Astrocyte (in vitro differentiated cells and primary cell): ENCODE measurements at regions not wholly inside any gene's neighbourhood (a gene's known extent, or its start where the extent isn't known, plus 50 kb on each side); places are given as distances from the start of the nearest gene placed in this dataset.

Experiments used
- DNase-seq: peaks from one replicate; pipeline ENCODE4 v3.0.0-alpha.2; 2010; ENCODE audit warnings: low read depth
- FAIRE-seq: peaks from 2 replicates; lab custom pipeline; 2011; peaks lifted over from hg19 to GRCh38; lab: Jason Lieb, UNC
- H2AFZ ChIP-seq: 2 replicates; pipeline ENCODE4 v1.6.0; 2012; ENCODE audit warnings: low read depth, low read length, inconsistent platforms
- H3K27ac ChIP-seq: 2 replicates; pipeline ENCODE4 v1.5.1; 2011; ENCODE audit warnings: low read depth, low read length, inconsistent platforms
- H3K27me3 ChIP-seq: 2 replicates; pipeline ENCODE4 v1.6.0; 2011; ENCODE audit warnings: low read length, inconsistent platforms; ENCODE audit not compliant: insufficient read depth
- H3K36me3 ChIP-seq: 2 replicates; pipeline ENCODE4 v1.5.1; 2011; ENCODE audit warnings: low read length, inconsistent platforms; ENCODE audit not compliant: insufficient read depth
- H3K4me1 ChIP-seq: 2 replicates; pipeline ENCODE4 v1.5.1; 2011; ENCODE audit warnings: low read length, inconsistent platforms; ENCODE audit not compliant: insufficient read depth
- H3K4me2 ChIP-seq: 2 replicates; pipeline ENCODE4 v1.6.0; 2012; ENCODE audit warnings: low read length, inconsistent platforms
- H3K4me3 ChIP-seq: 2 replicates; pipeline ENCODE4 v1.5.1; 2011; ENCODE audit warnings: low read depth, mild to moderate bottlenecking, low read length, inconsistent platforms; ENCODE audit not compliant: insufficient read depth
- H3K79me2 ChIP-seq: 2 replicates; pipeline ENCODE4 v1.6.0; 2012; ENCODE audit warnings: mild to moderate bottlenecking, low read length, inconsistent platforms; ENCODE audit not compliant: insufficient read depth
- H3K9ac ChIP-seq: 2 replicates; pipeline ENCODE4 v1.6.0; 2012; ENCODE audit warnings: mild to moderate bottlenecking, low read length, inconsistent platforms
- H3K9me3 ChIP-seq: 2 replicates; pipeline ENCODE4 v1.5.1; 2012; ENCODE audit warnings: low read depth, mild to moderate bottlenecking, low read length, inconsistent platforms; ENCODE audit not compliant: insufficient read depth
- H4K20me1 ChIP-seq: 2 replicates; pipeline ENCODE4 v1.6.0; 2012; ENCODE audit warnings: low read length, inconsistent platforms; ENCODE audit not compliant: insufficient read depth
- H3K27ac Mint-ChIP-seq: one replicate; pipeline ENCODE4 v1.8.0; 2021; ENCODE audit warnings: mild to moderate bottlenecking, mixed read lengths; ENCODE audit not compliant: unreplicated experiment
- H3K27me3 Mint-ChIP-seq: one replicate; pipeline ENCODE4 v1.8.0; 2021; ENCODE audit warnings: low read depth, mixed read lengths; ENCODE audit not compliant: unreplicated experiment
- H3K36me3 Mint-ChIP-seq: one replicate; pipeline ENCODE4 v1.8.0; 2021; ENCODE audit warnings: low read depth, mixed read lengths; ENCODE audit not compliant: unreplicated experiment
- H3K4me1 Mint-ChIP-seq: one replicate; pipeline ENCODE4 v1.8.0; 2021; ENCODE audit warnings: low read depth, mixed read lengths; ENCODE audit not compliant: unreplicated experiment
- H3K4me3 Mint-ChIP-seq: one replicate; pipeline ENCODE4 v1.8.0; 2021; ENCODE audit warnings: mild to moderate bottlenecking, moderate library complexity, mixed read lengths; ENCODE audit not compliant: unreplicated experiment
- H3K9me3 Mint-ChIP-seq: one replicate; pipeline ENCODE4 v1.8.0; 2021; ENCODE audit warnings: mild to moderate bottlenecking, mixed read lengths; ENCODE audit not compliant: unreplicated experiment
- EZH2 ChIP-seq: IDR thresholded peaks from 2 replicates; pipeline ENCODE4 v1.6.1; 2012; ENCODE audit warnings: mild to moderate bottlenecking, low read length, inconsistent platforms; ENCODE audit not compliant: insufficient read depth
- TF ChIP-seq, protein P1 (sequence below): IDR thresholded peaks from 2 replicates; pipeline ENCODE4 v1.5.1; 2011; ENCODE audit warnings: low read depth, mild to moderate bottlenecking, inconsistent platforms, low read length, moderate library complexity; ENCODE audit not compliant: insufficient read depth

DNA sequence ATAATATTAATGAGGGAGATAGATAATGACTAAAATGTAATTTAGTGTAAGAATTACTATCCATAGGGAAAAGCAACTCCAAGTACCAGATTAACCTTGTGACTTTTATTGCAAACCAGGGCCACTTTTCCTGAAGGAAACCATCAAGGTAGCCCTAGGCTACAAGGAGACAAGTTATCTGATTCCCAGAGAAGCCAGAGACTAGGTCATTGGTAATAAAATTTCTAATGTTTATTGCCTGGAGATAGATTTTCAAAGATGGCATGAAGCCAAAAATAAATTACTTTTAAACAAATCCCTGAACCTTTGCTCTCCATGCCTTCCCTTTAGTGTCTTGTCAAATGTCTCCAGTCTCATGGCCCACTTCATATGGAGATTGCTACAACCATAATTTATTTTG lies 610.1 kb upstream of the SLC10A2 start:
- Mint-ChIP-seq H3K4me1 (no peaks in the 10 kb centered on the region), H3K36me3 (no peaks in the 10 kb centered on the region), H3K27me3 (no peaks in the 10 kb centered on the region), H3K9me3 (no peaks in the 10 kb centered on the region), H3K27ac (no peak overlapping the region), H3K4me3 (no peak overlapping the region)
- H3K4me2 ChIP-seq, result no peak overlapping the region
- TF ChIP-seq, protein P1, sequence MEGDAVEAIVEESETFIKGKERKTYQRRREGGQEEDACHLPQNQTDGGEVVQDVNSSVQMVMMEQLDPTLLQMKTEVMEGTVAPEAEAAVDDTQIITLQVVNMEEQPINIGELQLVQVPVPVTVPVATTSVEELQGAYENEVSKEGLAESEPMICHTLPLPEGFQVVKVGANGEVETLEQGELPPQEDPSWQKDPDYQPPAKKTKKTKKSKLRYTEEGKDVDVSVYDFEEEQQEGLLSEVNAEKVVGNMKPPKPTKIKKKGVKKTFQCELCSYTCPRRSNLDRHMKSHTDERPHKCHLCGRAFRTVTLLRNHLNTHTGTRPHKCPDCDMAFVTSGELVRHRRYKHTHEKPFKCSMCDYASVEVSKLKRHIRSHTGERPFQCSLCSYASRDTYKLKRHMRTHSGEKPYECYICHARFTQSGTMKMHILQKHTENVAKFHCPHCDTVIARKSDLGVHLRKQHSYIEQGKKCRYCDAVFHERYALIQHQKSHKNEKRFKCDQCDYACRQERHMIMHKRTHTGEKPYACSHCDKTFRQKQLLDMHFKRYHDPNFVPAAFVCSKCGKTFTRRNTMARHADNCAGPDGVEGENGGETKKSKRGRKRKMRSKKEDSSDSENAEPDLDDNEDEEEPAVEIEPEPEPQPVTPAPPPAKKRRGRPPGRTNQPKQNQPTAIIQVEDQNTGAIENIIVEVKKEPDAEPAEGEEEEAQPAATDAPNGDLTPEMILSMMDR, result no peak
- TF ChIP-seq EZH2, result no peak
- H3K4me3 ChIP-seq, result no peak overlapping the region
- DNase-seq, result no peak
- H3K4me1 ChIP-seq, result no peaks in the 10 kb centered on the region
- H3K27ac ChIP-seq, result no peak overlapping the region
- no peak overlapping the region for H3K9ac ChIP-seq
- no peaks in the 10 kb centered on the region for H3K9me3 ChIP-seq
- no peak for FAIRE-seq
- H3K36me3 ChIP-seq, result no peaks in the 10 kb centered on the region
- H3K79me2 ChIP-seq, result no peaks in the 10 kb centered on the region
- no peak overlapping the region for H2AFZ ChIP-seq
- no peaks in the 10 kb centered on the region for H3K27me3 ChIP-seq
- no peaks in the 10 kb centered on the region for H4K20me1 ChIP-seq

DNA sequence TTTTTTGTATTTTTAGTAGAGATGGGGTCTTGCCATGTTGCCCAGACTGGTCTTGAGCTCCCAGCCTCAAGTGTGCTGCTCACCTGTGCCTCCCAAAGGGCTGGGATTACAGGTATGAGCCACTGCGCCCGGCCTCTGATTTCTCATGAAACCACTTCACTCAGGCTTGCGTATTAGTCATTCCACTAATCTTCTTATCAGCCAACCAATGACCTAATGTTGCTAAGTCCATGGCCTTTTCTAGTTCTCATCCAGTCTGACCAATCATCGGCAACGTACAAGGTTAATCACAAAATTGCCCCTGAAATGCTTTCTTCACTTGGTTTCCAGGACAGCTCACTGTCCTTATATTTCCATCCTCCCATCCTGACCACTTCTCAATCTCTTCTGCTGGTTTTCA lies 605.3 kb upstream of the SLC10A2 start:
- no peaks in the 10 kb centered on the region for H3K79me2 ChIP-seq
- H3K27ac Mint-ChIP-seq, result no peak overlapping the region
- no peak overlapping the region for H3K4me2 ChIP-seq
- no peaks in the 10 kb centered on the region for H3K27me3 ChIP-seq
- H3K27me3 Mint-ChIP-seq, result peaks cover 3% of the 10 kb centered on the region
- FAIRE-seq (no peak), DNase-seq (no peak)
- no peaks in the 10 kb centered on the region for H4K20me1 ChIP-seq
- no peak overlapping the region for H3K4me3 ChIP-seq
- no peaks in the 10 kb centered on the region for H3K36me3 Mint-ChIP-seq
- no peaks in the 10 kb centered on the region for H3K9me3 Mint-ChIP-seq
- H3K9me3 ChIP-seq, result no peaks in the 10 kb centered on the region
- no peak overlapping the region for H2AFZ ChIP-seq
- no peaks in the 10 kb centered on the region for H3K36me3 ChIP-seq
- no peak overlapping the region for H3K9ac ChIP-seq
- H3K4me1 ChIP-seq, result no peaks in the 10 kb centered on the region
- no peak overlapping the region for H3K4me3 Mint-ChIP-seq
- TF ChIP-seq, protein P1, result no peak
- no peak for TF ChIP-seq EZH2
- no peak overlapping the region for H3K27ac ChIP-seq
- no peaks in the 10 kb centered on the region for H3K4me1 Mint-ChIP-seq

DNA sequence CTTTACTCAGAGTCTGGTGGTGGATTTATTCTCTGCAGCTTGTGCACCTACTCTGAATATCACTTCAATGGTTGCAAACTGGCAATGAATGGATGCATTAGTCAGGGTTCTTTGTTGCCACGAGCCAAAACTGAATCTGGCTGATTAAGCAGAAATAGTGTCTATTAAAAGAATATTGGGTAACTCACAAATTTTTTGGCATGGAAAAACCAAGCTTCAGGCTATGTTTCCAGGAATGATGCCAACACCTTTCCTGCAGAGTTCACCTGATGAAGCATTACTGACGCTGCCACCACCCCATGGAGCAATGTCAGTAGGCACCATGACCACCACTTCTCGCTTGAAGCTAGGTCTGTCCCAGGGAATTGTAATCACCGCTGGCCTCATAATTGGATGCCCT lies 597.8 kb upstream of the SLC10A2 start:
- Histone ChIP-seq H3K79me2 (no peaks in the 10 kb centered on the region), H3K27me3 (no peaks in the 10 kb centered on the region), H3K4me2 (no peak overlapping the region), H3K4me1 (no peaks in the 10 kb centered on the region), H2AFZ (no peak overlapping the region), H4K20me1 (no peaks in the 10 kb centered on the region), H3K27ac (no peak overlapping the region), H3K9me3 (no peaks in the 10 kb centered on the region), H3K9ac (no peak overlapping the region), H3K36me3 (no peaks in the 10 kb centered on the region), H3K4me3 (no peak overlapping the region)
- Mint-ChIP-seq H3K27ac (no peak overlapping the region), H3K4me1 (no peaks in the 10 kb centered on the region), H3K36me3 (no peaks in the 10 kb centered on the region), H3K9me3 (no peaks in the 10 kb centered on the region), H3K4me3 (no peak overlapping the region), H3K27me3 (peaks cover 6% of the 10 kb centered on the region)
- no peak for DNase-seq
- FAIRE-seq, result no peak
- TF ChIP-seq EZH2, result no peak
- TF ChIP-seq, protein P1, result no peak
